ENCODE measurements at regions not wholly inside any gene's neighbourhood (a gene's known extent, or its start where the extent isn't known, plus 50 kb on each side); places are given as distances from the start of the nearest gene placed in this dataset.

DNA sequence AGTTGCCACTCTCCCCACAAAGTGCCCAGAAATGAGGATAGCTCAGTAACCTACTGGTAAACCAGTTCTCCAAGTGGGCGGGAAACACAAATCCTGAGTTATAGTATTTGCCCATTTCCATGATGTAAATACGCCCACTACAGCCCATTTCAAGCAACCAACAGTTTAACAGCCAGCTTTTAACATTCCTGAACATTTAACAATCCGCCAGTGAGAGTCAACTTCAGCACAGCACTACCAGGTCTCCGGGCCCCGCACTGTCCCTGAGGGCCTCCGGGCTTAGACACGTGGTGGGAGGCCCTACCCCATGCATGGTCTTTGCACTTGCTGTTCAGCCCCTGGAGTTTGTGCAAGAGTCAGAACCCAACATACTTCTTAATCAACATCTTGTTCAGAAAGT lies 132.0 kb upstream of the CTTNBP2NL start:
- DNase-seq (ENCODE audit: low spot score) = no peak

DNA sequence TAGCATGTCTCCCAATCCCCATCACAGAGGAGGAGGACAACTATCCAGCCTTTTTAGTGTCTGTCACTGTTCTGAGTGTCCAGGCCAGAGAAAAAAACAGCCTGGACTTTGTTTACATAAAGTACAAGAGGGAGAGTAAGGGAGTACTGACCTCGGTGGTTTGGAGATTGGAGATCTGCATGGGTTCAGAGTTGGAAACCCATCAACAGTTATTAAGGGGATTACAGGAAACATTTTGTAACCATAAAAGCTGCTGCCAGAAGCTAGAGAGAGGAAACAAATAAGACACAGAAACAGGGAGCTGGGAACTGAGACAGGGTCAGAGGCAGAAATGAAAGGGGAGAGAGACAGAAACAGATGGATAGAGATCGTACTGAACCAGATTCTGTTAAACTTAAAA lies 131.5 kb upstream of the CTTNBP2NL start:
- no peak for DNase-seq (ENCODE audit: low spot score)

DNA sequence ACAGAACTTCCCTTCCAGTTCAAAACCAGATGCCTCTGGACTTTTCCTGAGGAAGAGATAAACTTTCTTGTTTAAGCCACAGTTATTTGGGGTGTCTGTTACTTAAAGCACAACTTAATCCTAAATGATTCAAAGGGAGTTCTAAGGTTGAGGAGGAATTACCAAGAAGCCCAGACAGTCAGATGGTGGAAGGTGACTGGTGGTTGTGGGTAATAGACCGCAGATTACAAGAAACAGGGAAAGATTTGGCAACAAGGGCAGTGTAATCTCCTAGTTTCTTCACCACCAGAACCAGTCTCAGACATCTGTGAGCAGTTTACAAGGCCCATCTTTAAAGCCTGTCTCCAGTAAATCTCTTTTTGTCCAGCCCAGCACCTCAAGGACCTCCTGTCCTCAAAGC lies 130.1 kb upstream of the CTTNBP2NL start:
- DNase-seq (ENCODE audit: low spot score) = no peak

DNA sequence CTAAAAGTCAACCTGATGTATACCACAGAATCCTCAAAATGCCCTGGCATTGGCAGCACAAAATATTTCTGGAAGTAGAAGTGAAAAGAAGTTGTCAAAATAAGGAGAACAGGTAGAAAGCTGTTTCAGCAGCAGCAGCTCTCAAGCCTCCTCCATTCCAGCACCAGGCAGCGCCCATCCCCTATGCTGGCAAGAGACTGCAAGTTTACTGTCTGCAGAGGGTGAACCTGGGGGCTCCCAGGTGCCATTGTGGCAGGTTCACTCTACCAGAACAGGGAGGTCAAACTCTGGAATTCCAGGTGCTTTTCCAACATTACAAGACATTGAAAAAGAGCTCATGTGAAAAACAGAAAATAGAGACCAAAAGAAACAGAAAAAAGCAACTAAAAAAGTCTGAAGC lies 128.8 kb upstream of the CTTNBP2NL start:
- no peak for DNase-seq (ENCODE audit: low spot score)

DNA sequence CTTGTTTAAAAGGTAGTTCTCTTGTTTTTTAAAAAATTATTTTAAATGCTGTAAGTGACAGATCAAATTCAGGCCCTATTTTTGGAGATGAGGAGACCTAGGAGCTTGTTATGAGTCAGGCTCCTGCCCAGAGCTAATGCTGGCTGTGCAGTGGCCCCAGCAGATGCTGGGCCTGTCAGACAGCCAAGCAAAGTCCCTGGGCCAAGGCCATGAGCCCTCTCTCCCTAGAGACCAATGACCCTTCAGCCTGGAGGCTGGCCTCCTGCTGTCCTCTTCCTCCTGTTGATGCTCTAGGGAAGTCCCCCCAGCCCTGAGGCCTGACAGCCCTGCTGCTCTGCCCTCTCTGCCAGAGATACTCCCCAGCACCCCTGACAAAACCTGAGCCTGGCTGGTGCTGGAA lies 128.1 kb upstream of the CTTNBP2NL start:
- no peak for DNase-seq (ENCODE audit: low spot score)

DNA sequence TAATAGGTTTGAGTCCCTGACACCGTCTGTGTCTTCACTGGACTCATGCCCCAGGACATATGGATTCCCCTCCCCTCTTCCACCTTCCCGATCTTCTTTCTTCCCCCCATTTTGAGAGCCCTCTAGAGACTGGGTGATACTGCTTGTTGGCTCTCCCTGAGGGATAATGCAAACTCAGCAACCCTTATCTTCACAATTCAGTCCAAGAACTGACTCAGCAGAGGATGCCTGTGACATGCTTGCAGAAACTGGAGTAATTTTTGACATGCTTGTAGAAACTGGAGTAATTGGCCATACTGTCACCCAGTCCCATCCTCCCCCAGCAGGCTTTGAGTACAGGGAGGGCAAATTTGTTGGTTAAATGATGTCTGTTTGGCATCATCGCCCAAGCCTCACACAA lies 127.6 kb upstream of the CTTNBP2NL start:
- DNase-seq (ENCODE audit: low spot score) = no peak

DNA sequence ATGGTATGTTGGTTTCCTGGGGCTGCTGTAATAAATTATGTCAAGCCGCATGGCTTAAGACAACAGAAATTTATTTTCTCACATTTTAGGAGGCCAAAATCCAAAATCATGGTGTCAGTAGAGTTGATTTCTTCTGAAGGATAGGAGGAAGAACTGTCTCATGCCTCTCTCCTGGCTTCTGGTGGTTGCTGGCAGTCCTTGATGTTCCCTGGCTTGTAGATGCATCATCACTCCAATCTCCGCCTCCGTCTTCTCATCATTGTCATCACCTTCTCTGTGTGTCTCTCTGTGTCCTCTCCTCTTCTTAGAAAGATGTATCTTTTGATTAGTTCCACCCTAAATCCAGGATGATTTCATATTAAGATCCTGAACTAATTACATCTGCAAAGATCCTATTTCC lies 124.7 kb upstream of the CTTNBP2NL start:
- DNase-seq (ENCODE audit: low spot score) = no peak

DNA sequence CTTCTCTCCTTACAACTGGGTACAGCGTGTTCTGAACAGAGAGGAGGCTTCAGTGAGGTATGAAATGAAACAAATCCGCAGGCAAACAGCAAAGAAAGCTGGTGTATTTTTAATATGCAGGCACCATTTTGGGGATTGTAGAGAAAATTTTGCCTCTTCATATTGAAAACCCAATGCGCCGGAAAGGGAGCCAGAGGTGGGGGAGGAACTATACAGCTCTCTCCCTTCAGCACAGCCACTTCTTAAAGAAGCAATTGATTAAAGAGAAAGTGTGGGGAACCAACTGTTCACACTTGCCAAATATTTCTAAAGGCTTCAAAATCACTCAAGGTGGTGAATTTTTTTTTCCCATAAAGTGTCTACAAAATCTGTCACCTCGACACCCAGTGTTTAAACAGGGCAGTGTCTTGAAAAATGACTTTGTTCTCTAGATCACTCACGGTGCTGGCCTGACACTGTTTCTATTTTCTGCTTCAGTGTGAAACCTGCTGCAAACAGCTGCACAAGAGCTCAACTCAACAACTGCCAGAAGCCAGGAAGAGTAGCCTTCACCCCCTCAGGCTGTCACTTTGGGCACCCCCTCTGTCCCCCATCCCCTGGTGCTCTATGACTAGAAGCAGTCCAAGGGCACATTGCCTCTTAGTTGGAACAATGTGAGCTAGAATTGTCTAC lies 123.8 kb upstream of the CTTNBP2NL start:
- DNase-seq (ENCODE audit: low spot score) = no peak

DNA sequence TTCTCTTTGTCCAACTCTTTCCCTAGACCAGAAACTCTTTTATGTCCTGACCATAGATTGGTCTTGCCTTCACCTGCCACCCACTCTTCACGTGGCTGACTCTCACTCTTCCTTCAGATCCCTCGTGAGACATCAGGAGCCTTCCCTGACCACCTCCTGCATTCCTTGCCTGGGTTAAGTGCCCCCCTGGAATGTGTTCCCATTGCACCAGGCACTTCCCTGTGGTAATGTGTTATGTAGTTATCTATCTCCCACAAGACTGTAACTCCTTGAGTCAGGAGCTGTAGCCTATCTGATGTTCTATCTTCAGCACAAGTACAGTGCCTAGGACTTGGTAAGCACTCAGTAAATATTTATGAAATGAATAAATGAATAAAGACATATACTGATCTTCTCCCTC lies 111.2 kb upstream of the CTTNBP2NL start:
- peak; percentile 60 for DNase-seq (ENCODE audit: low spot score)

DNA sequence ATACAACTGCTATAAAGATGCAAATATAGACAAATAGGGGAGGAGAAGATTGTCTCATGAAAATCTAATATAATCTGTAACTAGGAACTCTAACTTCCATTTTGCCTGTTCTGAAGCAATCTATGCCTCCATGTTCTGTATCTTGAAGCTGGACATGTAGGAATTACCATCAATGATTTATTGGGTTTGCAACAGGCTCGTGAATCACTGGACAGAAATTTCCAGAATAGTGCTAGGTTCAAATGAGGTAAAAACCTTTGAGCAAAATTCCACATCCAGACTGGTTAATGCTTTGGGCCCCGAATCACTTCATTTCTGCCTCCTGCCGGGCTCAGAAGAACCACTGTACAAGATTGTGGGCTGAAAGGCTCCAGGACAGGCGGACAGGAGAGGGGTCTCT lies 110.7 kb upstream of the CTTNBP2NL start:
- peak; percentile 30 for DNase-seq (ENCODE audit: low spot score)

DNA sequence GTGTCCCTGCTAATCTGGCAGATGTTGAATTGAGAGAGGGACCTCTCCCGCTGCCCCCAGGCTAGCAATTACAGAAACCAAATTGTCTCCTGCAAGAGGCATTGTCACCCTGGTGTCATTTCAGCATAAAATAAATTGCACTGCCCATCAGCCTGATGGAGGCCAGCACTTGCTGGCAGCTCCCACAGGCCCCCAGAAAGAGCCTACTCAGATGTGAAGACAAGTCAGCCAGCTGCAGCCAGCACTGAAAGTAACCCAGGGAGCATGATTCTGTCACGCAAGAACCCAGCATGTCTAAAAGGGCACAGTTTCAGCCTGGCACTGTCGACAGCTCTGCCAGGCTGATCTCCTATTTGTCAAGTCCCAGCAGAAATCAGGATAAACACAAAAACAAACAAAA lies 110.3 kb upstream of the CTTNBP2NL start:
- no peak for DNase-seq (ENCODE audit: low spot score)

DNA sequence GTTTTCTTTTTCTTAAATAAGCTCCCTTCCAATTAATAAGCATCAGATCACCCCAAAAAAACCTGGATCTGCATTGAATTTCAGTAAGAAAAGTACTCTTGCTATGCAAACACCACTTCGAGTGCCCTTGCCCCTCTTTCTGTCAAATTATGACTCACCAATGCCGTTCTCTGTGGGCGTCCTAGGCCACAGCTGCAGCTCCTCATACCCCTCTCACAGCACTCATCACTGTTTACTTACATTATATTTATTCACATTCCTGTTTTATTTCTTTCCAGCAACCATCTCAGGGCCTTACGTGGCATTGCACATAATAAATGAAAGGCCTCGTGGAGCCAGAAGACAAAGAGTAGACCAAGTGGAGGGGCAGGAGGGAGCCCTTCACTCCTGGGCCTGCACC lies 99.1 kb upstream of the CTTNBP2NL start:
- no peak for DNase-seq (ENCODE audit: low spot score)

DNA sequence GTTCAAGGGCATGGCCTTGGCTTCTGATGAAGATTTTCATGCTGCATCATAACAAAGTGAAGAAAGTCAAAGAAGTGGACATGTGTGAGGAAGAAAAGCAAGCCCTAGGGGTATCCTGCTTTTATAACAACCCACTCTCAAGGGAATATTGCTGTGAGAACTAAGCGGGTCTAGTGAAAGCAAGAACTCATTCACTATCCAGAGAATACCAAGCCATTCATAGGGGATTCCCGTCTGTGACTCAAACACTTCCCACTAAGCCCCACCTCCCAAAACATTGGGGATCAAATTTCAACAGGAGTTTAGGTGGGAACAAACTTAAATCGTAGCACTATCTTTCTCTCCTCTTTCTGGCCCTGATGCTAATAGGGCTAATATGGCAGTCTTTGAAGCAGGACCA lies 98.5 kb upstream of the CTTNBP2NL start:
- DNase-seq (ENCODE audit: low spot score) = peak; percentile 4

DNA sequence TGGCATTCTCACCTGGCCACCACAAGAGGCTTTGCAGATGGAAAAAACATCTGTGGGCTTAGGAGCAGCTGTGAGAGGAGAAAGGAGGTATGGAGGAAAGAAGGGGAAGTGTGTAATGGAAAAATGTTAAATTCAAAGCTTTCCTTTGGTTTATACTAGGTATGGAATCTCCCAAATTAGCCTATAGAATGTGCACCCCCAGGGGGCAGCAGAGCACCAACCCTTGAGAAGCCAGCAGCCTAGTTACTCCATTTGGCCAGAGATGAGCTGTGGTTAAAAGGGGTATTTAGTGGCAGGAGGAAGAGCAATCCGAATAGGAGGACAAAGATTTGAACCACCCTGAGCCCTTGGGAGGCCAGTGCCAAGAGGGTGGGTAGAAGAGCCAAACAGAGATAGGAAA lies 97.5 kb upstream of the CTTNBP2NL start:
- DNase-seq (ENCODE audit: low spot score) = peak; percentile 42

DNA sequence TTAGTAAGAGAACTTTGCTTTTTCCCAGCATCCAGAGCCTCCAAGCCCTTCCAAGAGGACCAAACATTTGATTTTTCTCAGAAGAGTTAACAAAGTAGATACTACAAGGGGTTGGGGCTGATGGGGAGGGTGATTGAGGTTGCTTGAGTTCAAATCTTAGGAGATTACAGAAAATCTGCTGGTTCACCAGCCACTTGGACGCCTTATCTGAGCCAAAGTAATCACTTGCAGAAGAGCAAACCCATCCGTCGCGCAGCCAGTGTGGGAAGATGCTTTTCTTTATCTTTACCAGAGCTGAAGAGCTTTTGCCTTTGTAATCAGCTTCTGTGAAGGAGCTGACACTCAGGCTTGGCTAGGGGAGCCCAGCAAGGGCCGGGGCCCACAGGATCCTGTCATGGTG lies 91.9 kb upstream of the CTTNBP2NL start:
- no peak for DNase-seq (ENCODE audit: low spot score)

DNA sequence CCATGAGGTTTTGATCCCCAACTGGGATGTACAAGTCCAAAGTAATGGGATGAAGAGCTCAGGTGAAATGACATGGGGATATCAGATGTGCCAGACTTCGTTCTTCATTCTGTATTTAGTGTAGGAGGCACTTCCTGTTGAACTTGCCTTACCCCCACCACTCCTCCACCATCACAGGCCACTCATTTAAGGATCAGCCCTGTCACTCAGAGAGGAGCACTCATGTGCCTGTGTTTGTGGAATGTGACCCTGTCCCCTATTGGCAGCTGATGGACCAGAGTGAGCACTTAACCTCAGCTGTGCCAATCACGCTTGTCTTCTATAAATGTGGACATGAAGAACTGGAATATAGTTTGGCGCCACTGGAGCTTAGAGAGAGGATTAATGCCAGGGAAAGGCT lies 91.4 kb upstream of the CTTNBP2NL start:
- no peak for DNase-seq (ENCODE audit: low spot score)

DNA sequence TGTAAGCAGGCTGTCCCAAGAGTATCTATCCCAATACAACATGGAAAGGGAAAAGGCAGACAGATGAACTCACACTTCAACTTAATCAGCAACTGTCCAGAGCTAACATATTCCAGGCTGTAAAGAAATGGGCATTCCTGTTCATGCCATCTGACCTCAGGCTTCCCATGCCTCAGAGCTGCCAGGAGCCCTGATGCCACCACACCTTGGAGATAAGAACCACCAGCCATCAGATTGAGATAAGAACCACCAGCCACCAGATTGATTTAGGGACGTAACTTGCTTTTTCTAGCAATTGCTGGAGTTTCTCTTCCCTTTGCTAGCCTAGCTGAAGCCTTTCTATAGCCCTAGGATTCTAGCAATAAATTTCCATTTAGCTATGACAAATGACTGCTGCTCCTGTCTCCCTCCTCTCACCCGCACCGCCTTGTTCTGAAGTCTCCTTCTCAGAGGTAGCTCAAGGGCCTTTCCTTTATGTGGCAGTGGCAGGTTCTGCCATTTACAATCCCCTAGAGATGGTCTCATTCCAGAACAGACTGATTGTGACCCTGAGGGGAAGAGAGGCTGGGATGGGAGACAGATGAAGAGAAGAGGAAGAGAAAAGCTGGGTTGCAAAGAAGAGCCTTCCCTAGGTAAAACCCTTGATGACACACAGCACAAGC lies 88.0 kb upstream of the CTTNBP2NL start:
- no peak for DNase-seq (ENCODE audit: low spot score)

DNA sequence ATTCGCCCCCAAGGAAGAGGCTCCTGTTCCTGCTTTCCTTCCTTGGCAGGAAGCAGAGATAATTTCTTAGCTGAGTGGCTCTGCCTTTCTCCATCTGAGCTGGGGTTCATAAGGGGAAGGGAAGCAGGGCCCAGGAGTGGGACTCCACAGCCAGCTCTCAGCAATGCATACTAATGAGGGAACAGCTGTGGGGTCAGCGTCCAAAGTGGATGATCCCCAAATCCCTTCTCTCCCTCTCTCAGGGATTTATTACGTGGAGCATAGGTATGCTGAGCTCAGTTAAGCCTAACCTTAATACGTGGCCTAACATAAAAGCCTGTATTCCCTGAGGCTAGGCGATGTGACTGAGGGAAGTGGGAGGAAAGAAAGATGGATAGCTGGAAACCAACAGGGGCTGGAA lies 87.3 kb upstream of the CTTNBP2NL start:
- no peak for DNase-seq (ENCODE audit: low spot score)

DNA sequence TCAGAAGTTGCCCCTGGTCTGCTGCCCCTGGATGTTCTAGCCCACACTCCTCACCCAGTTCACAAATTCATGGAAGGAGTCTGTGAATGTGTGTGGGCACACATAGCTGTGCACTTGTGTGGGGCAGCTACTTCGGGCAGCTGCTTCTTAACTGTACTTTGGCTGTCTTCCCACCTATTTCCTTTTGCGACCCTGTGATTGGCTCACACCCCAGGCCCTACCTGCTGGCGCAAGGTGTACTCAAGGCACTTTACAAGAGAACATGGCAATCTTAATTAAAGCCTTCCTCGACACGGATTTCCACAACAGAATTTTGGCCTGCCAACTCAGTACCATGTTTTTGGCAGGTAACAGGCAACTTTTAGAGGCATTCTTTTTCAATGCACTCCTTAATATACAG lies 86.5 kb upstream of the CTTNBP2NL start:
- no peak for DNase-seq (ENCODE audit: low spot score)

DNA sequence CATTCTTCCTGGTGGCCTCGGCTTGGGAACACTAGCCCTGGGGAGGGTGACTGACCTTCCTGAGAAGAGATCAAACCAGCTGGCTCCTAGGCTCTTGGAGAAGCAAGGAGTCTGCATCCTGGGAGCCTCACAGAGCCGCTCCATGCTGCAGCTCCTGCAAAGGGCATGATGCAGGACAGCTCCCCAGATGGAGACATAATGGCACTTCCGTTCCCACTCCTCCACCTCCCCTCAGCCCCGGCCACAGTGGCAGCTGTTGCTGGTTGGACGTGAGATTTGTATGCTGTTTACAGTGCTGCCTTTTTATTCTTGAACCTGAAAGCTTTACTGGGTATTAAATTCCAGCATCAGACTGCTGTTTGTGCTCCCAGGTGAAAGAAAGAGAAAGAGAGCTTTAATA lies 83.7 kb upstream of the CTTNBP2NL start:
- no peak for DNase-seq (ENCODE audit: low spot score)

DNA sequence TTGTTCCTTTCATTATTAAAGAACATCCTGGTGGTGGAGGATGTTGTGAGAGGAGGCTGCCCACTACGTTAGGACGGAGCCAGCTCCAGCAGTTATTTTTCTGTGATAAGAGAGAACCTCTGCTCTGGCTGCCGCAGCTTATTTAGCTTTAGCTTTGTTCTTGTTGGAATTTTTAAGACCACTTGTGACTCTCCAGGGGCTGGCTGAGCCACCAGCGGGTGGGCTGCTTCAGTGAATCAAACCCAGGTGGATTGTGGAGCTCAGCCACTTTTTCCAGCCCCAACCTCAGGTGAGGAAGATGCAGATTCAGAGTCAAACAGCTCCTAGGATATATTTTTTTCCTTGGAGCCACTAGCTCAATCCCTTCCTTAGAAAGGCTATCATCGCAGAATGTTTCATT lies 83.1 kb upstream of the CTTNBP2NL start:
- DNase-seq (ENCODE audit: low spot score) = no peak

DNA sequence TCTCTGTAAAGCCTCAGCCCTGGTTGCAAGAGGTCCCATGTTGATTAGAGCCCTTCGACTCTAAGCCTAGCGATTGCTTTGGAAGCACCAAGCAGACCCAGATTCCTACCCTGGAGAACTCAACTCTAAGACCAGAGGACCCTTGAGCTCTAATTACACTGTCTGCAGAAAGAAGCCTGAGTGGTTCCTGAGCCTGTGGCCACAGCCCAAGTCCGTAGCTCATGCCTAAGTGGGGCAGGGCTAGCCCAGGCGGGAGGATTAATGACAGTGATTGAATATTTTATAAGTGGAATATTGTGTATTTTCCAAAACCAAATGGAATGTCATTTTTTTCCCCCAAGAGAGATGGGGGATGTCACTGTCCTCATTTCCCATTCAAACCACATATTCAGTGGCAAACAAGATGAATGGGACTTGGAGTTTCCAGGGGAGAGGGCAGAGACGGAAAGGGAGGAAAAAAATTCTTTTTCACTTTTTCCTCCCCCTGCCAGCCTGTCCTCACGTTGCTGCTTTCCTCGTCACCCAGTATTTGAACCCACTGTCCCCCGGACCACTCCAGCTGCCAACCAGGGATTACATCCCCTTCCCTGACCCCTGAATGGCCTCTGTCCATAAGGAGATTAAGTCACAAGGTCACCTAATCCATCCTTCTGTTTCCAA lies 79.6 kb upstream of the CTTNBP2NL start:
- DNase-seq (ENCODE audit: low spot score) = no peak

DNA sequence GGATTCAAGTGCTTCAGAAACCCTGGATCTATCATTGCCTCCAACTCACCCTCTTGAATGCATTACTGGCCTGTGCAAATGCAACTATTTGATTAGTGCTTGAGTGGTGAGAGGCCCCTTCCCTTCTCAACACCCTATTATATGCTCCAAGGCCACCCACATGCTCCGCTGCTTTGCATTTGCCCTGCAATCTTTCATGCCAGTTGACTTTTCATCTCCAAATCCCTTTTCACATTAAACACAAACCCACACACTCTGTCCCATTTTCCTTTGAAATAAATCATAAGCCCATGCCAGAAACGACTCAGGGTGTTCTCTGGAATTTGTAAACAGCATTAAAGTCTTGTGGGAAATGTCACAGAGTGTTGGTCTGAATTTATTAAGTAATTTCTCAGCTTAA lies 78.9 kb upstream of the CTTNBP2NL start:
- no peak for DNase-seq (ENCODE audit: low spot score)

DNA sequence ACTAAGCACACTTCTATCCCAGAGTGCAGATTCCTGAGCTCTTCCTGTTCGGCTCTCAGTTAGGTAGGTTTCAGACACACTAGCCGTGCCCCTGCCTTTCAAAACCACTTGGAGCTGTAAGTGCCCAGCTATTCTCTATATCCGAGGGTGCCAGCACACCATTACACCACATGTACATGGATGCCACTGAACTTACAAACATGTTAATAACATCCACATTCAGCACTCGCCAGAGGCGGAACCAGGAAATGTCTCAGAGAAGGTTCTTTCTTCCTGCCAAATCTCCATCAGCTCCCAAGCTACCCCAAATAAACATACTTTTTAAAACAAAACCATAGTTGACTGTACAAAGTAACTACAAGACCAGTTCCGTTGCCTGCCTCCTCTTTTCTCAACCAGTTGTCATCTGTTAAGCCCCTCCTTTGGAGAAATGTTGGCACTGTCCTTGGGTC lies 78.4 kb upstream of the CTTNBP2NL start:
- DNase-seq (ENCODE audit: low spot score) = no peak
